ENCODE measurements at regions not wholly inside any gene's neighbourhood (a gene's known extent, or its start where the extent isn't known, plus 50 kb on each side); places are given as distances from the start of the nearest gene placed in this dataset.

DNA sequence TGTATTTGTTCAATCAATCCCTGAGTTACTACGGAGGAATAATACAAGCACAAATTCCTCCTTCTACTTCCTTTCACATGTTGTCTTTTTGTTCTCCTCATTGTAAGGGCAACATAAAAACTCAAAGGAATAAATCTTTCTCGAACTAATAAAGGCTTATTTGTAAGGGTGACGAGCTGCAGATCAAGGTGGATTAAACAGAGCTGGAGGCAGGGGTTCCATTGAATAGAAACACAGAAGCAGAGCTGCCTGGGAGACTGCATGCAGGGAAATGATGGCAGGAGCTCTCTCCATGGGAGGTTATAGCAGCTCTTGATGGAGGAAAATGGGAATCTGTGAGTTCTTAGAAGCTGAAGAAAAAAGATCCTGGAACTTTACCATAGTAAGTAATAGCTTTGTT lies 160.2 kb downstream of the CYYR1 start:
- DNase-seq = no peak

DNA sequence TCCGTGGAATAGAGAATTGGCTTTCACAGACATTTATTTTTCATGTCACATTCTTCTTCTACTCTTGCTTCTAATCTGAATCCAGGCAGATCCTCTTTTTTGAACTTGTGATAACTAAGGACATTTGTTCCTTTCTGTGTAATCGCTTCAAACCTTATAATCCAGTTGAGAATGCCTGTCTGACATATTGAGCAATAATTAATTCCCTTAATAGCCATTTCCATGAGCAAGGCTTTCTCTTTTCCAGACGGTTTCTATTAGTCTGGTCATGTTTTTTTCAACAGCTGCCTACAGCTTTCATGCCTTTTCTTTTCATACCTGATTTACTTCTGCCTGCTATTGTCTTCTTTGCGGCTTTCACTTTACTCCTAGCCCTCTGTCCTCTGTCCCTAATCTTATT lies 163.4 kb downstream of the CYYR1 start:
- no peak for DNase-seq

DNA sequence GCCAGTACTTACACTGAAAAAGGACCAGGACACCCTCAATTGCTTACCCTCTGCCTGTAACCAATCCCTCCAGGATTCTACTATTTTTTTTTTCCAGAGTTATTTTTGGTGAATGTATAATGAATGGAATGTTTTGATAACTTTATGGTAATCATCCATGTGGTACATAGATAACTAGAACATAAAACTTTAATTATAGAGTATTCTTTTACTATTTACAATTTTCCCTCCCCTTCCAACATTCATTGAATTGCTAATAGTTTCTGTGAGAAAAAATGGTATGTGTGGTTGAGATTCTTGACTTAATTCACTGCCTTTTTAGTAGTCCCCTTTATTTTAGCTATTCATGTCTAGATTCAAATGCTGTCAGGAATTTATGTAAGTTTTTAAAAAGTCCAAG lies 164.6 kb downstream of the CYYR1 start:
- no peak for DNase-seq

DNA sequence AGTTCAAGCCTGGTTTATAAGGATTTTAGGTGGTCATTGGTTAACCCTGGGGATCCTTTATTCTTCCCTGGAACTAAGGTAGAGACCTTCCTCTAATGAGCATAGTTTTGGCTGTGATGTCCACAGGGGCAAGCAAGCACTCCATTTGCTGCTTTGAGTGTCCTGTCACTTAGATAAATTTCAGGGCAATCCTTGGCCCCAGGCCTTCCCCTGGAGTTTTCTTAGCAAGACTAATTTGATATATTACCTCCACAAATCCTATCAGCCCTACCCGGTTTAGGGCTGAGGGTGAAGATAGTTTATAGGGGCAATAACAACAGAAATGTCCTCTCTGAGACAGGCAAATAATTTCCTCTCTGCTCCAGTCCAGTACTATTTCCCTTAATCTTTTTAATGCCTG lies 166.6 kb downstream of the CYYR1 start:
- no peak for DNase-seq

DNA sequence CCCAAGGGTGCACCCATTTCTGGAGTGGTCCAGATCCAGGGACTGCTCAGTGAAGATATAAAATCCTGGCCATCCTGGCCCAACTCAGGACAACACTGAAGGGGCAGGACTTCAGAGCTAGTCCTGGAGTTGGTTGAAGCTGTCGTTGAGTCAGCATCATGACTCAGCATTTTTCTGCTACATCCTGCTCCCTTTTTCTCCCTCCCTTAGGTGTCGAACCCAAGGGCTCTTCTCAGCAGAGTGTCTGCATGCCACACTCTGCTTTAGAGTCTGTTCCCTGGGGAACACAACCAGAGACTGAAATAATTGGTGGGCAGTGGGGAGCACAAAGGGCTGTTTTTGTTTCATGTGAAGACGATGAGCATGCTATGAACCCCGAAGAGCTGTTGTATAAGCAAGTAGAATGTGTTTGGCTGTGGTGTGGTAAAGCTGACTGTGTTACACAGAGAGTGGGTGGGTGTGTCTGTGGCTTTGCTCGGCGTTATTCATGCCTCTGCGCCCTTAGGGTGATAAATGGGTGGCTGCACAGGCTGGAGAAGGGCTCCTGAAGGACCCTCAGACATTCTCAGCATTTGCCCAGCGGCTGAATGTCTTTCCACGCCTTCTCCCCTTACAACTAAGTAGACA lies 167.2 kb downstream of the CYYR1 start:
- no peak for DNase-seq

DNA sequence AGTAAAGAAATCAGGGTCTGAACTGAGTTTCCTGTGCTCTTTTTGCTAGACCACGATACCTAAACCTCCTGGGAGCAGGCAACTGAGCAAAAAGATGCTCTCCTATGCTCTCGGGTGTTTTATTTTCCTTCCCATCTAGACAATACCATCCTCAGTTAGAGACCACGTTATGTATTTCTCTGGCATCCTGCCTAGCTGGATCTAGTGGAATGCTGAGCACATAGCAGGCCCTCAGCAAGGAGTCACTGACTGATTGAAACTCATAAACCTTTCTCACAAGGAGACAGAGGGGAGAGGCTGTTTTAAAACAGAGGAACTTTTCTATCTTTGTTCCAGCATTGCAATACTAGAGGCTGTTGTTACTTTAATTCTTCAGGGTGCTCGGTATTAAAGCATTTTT lies 168.0 kb downstream of the CYYR1 start:
- DNase-seq = no peak

DNA sequence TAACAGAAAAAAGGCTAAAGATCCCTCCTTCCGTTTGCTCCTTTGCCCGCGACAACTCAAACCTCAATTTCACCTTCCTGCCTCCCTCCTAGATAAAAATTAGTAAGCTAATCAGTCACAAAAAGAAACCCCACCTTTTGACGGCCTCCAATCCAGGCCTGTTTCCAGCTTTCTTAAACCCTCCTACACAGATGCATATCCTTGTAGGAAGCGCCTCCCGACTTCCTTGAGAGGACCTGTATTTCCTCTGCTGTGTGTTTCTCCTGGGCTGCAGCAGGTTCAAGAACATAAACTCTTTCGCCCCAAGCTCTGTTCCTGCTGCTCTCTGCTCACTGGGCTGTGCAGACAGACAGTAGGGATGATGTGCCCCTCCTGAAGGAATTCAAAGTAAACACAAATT lies 168.8 kb downstream of the CYYR1 start:
- no peak for DNase-seq

DNA sequence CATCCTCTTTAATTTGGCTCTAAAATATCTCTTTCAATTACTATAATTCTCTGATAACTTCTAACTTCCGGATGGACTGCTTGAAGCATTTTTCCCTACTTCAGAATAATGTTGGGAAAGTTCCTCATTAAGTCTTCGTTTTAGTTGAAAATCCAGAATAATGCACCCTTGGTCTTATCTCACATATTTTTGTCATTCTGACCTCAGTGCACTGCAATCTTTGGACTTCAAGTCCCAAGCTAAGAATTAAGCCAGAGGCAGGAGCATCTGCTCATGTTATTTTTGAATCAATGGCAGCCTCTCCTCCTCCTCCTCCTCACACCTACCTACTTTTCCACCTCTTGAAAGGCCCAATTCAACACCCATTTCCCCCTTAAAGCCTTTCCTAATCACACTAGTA lies 169.8 kb downstream of the CYYR1 start:
- no peak for DNase-seq

DNA sequence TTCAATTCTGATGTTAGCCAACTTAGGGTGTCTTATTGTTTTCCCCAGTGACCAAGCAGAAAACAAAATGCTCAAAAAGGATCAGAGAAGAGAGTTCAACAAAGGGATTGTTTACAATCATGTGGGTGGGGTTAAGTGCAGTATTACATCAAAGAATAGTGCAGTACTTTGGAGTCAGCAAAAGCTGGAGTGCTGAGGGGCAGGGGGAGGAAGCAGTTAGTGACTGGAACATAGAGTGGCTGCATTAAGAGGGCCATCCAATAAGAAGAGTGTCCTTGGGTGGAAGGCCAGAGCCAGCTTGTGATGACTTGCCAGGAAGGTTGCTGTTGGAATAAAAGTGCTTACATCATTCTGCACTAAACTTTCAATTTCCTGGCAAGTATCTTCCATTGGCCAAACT lies 175.5 kb downstream of the CYYR1 start:
- DNase-seq = no peak

DNA sequence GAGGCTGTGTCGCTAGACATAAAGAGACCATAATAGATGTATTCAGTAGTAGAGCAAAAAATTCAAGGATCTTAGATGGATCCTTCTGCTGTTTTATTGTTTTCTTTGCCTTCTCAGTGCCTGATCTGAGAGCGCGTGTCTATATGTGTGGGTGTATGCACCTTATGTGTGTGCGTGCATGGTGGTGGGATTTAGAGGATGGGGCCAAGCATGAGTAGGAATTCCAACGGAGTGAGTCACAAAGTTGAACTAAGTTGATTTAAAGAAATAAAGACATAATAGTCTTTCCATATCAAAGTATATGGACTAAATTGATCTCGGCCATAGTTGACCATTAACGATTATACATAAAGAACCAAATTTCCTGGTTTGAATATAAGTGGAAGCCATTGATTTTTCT lies 178.7 kb downstream of the CYYR1 start:
- DNase-seq = no peak

DNA sequence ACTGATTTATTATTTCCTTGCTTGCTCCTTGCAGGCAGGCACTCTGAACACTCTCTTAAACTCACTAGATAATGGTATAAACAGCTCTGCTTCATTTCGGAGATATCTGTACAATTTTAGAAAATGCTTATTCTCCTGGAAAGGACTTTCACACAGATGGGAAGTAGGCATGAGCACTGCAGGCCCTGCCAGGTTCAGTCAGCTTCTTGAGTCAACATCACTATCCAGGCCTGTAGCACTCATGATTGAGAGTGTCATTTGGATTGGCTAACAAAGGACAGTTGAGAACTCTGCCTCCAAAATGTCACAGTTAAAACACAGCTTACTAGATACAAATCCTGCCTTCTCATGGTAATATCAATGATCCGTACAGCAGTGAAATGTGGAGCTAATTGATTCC lies 181.9 kb downstream of the CYYR1 start:
- DNase-seq = no peak

DNA sequence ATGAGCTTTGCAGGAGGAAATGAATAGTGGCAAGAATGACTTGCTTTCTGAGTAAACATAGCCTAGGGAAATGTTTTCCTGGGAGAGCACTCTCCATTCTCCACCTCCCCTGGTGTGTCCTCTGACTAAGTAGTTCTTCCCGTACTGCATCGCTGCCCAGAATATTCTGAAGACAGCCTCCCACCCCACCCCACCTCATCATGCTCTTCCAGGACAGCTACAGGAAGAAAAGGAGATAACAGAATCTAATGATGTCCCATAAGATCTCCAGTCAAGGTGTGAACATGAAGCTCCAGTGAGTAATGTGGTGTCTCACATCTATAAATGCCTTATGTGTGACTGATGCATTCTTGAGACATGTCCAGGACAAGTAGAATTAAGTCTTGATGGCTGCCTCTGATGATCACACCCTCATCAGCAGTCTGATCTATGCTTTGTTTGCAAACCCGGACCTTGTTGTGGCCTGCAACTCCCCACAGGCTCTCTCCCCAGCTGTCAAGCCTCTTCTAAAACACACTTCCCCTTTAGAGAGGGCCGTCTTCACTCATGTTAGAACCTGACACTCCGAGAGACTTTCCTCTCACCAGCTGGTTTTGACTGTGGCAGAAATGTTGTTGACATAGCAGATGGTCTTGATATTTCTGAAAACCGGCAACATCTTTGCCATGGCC lies 183.0 kb downstream of the CYYR1 start:
- DNase-seq = no peak

DNA sequence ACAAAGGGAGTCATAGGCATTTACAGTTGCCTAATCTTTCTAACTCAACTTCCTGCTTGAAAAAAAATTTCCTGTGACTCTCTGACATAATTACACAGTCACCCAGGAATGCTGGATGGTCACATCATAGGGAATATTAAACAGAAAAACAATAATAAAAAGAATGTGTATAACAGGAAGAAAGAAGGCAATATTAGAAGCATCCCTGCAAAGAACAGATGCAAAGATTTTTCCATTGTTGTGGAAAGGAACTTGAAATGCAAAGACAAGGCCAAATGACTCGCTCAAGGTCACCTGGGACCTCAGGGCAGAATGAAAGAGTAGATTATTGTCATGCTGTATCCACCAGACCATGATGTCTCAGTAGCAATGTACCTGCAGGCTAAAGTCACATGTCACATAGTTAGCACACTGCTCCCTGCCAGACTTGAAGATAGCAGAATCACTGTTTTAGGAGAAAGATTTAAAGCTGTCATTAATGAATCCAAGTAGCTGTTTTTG lies 184.3 kb downstream of the CYYR1 start:
- no peak for DNase-seq

DNA sequence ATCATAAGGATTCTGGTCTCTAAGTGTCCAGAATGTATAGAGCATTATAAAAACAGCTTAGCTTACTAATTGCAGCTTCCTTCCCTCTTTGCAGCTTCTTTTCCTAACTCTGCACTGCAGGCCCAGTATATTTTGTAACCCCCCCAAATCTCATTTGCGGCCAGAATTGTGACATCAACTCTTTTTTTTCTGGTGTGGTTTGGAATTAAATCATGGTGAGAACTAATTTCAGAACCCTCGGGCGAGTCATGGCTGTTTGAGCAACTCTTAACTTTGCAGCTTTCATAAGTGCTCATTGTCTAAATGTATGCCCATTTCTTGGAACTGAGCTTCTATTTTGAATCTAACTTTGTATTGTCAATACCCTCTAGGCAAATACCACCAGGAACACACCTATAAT lies 187.4 kb downstream of the CYYR1 start:
- DNase-seq = no peak

DNA sequence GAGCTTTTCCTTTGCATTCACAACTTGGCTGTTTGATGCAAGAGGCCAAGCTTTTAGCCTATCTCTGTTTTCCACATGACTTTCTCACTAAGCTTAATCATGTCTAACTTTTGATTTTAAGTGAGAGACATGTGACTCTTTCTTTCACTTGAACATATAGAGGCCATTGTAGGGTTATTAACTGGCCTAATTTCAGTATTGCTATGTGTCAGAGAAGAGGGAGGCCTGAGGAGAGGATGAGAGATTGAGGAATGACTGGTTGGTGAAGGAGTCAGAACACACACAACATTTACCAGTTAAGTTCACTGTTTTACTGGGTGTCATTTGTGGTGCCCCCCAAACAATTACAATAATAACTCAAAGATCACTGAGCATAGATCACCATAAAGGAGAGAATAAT lies 193.5 kb downstream of the CYYR1 start:
- DNase-seq = no peak

DNA sequence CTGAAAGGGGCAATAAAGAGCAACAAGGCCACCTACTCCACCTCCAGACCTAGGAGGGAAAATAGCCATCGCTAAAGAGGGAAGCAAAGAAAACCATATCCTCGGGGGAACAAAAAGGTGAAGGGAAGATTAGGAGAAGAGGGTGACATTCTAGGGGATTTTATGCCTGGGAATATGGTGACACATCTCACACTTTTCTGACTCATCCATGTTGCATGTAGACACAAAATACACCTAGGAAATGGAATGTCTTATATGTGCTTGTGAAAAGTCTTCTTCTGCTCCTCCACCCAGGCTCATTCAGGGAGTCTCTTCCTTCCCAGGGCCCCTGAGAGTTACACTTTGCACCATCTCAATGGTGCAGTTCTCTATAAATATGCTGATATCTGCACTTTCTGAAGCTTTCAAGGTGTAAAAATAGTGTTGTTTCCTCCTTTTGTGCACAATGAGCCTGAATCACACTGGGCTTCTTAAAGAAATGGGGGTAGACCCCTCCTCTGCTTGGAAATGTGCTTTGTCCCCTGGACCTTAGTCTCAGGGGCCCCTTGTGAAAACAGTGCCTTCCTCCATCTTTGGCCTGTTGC lies 195.9 kb downstream of the CYYR1 start:
- DNase-seq = no peak

DNA sequence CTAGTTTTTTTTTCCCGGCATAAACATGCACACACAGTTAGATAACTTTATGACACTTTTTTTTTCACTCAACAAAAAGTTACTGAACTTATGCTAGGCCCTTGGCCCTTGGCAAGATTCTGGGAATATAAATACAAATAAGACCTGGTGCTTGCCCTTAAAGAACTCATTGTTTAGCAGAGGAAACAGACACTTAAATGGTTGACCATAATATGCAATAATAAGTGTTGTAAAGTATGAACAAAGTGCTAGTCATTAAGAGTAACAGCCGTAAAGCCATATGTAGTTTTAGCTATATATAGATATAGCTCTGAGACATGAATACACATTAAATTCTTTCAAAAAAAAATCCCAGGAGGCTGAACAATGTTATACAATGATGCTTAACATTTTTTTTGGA lies 198.3 kb downstream of the CYYR1 start:
- no peak for DNase-seq

DNA sequence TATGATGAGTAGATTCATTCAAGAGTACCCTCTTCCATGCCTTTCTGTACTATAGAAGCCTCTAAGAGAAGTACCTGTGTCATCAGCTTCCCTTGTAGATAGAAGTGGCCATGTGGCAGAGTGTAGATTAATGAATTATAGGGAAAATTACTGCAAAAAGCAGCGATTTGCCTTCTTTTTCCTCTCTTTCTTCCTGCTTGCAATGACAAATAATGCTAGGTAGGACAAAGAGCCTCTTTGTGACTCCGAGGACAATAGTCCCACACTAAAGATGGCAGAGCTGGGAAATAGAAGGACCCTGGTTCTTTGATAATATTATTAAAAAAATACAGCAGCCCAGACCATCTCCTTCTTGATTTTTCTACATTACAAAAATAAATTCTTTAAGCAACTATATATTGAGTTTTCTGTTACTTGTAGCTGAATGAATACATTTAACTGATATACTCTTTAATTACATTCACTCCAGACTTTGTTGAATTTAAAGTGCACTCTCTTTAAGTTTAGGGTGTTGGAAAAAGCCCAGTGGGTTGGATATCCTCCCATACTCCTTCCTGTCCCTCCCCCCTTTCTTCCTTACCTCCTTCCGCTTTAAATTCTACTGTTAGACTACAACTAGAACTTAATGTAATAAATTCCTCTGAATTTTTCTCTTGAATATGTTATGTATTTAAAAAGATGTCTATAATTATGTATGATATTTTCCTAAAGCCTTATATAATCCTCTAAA lies 198.2 kb upstream of the APP start:
- no peak for DNase-seq

DNA sequence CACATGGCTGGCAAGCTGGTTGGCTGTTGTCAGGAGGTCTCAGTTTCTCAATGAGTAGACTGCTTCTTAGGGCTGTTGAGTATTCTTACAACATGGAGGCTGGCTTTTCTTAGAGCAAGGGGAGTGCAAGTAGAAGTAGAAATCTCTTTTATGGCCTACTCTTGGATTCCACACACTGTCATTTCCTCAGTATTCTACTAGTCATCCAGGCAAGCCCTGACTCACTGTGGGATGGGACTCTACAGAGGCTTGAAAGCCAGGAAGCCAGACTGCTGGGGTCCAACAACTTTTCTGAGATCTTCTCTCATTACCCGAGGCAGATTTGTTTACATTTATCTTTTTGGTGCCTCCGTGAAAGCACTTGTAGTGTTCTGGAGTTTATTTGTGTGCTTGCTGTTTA lies 196.2 kb upstream of the APP start:
- DNase-seq = no peak

DNA sequence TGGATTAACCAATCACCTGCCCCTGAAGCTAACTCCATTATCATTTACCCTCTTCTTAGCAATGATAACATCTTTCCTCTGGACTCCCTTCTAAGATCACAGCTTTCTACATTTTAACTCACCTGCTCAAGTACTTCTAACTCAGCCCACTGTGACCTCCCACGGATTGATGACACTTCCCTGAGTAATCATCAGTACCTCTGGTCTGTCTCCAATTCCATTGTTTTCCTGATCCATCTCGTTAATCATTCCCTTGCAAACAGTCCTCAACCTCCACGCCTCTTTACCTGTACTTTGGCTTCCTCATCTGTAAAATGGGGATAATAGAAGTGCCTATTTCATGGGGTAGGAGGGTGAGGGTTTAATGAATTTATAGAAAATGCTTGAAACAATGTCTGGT lies 195.3 kb upstream of the APP start:
- no peak for DNase-seq

DNA sequence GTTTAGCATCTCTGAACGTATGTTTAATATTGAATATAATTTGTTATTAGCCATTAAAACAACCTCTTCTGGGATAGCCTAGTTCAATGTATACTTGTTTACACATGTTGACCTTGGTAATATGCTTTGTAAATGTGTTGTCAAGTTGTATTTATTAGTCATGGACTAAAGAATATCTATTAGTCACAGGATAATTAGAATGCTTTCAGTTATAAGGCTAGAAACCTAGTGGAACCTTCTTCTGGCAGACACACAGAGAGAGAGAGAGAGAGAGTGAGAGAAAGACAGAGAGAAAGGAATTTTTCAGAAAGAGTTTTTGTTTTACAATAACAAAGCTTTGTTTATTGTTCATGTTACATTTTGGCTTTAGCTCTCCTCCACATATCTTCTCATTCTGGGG lies 181.1 kb upstream of the APP start:
- no peak for DNase-seq

DNA sequence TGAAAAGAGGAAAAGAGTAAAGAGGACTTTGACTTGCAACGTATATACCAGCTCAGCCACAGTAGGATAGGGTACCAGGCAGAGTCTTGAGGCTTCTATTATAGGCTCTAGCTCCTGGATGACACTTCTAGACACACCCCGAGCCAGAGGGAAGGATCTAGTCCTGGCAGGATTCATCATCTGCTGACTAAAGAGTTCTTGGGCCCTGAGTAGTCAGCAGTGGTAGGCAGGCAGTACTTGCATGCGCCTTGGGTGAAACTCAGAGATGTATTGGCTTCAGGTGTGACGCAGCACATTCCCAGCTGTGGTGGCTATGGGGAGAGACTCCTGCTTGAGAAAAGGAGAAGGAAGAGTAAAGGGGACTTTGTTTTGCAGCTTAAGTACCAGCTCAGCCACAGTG lies 162.3 kb upstream of the APP start:
- DNase-seq = no peak

DNA sequence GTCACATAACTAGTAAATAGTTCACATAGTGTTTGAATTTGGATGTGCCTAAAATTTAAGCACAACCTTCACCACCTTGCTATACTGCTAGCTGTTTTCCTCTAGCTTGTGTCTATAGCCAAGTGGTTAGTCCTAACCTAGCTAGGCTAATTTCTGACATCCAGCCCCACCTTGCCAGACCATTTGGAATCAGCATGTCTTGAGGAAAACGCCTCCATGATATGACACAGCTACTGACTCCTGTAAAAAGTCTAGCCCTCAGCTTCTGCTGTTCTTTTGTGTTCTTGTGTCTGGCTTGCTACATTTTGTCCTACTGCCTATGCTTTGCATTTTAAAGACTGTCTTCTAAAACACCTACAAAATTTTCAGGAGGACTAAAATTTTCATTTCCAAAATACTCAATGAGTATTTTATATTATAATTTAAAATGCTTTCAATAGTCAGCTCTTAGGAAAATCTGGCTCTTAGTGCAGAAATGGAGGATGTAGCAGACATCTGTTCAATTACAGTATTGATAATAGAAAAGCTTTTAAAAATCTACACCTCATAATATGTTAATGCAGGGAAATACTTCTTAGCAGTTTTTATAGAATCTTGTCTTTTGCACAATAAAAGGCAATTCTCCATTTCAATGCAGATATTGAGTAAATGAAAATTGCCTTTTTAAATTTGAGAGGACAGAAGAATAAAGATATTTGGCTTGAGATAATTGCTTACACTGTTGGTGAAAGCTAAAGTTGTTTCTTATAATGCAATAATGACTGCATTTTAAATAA lies 160.8 kb upstream of the APP start:
- no peak for DNase-seq

All from right hindlimb (tissue), 1 donor.